Renal pelvis (tissue), 1 donor: ENCODE measurements at regions not wholly inside any gene's neighbourhood (a gene's known extent, or its start where the extent isn't known, plus 50 kb on each side); places are given as distances from the start of the nearest gene placed in this dataset.

Experiments used
- DNase-seq: peaks from one replicate; pipeline ENCODE4 v3.0.0-alpha.2; 2013

GRCh38 chr7:96484845-96485244, 162.9 kb upstream of the SLC25A13 start:
- no peak for DNase-seq

- no peak for DNase-seq
Observed at GRCh38 chr7:96484091-96484490, 162.2 kb upstream of the SLC25A13 start.

GRCh38 chr7:96481796-96482195, 159.9 kb upstream of the SLC25A13 start:
- no peak for DNase-seq

- no peak for DNase-seq
Observed at GRCh38 chr7:96479015-96479645, 157.2 kb upstream of the SLC25A13 start.

- no peak for DNase-seq
Observed at GRCh38 chr7:96471606-96472005, 149.7 kb upstream of the SLC25A13 start.

GRCh38 chr7:96452146-96452545, 130.2 kb upstream of the SLC25A13 start:
- DNase-seq, result no peak

GRCh38 chr7:96449094-96449493, 127.2 kb upstream of the SLC25A13 start:
- no peak for DNase-seq

GRCh38 chr7:96447109-96447645, 125.3 kb upstream of the SLC25A13 start:
- no peak for DNase-seq

GRCh38 chr7:96441436-96442084, 119.7 kb upstream of the SLC25A13 start:
- no peak for DNase-seq

GRCh38 chr7:96440328-96440727, 118.4 kb upstream of the SLC25A13 start:
- DNase-seq, result no peak

- no peak for DNase-seq
Observed at GRCh38 chr7:96436880-96437279, 115.0 kb upstream of the SLC25A13 start.

- DNase-seq, result no peak
Observed at GRCh38 chr7:96430356-96430755, 108.5 kb upstream of the SLC25A13 start.

- DNase-seq, result no peak
Observed at GRCh38 chr7:96427143-96427542, 105.2 kb upstream of the SLC25A13 start.

- DNase-seq, result no peak
Observed at GRCh38 chr7:96426685-96427084, 104.8 kb upstream of the SLC25A13 start.

- DNase-seq, result no peak
Observed at GRCh38 chr7:96426027-96426426, 104.1 kb upstream of the SLC25A13 start.

GRCh38 chr7:96424411-96424810, 102.5 kb upstream of the SLC25A13 start:
- DNase-seq, result no peak

- DNase-seq, result no peak
Observed at GRCh38 chr7:96422388-96422787, 100.5 kb upstream of the SLC25A13 start.

- no peak for DNase-seq
Observed at GRCh38 chr7:96418581-96418980, 96.7 kb upstream of the SLC25A13 start.

GRCh38 chr7:96417784-96418183, 95.9 kb upstream of the SLC25A13 start:
- no peak for DNase-seq

GRCh38 chr7:96416599-96416998, 94.7 kb upstream of the SLC25A13 start:
- no peak for DNase-seq

- peak; percentile 35 for DNase-seq
Observed at GRCh38 chr7:96416116-96416515, 94.2 kb upstream of the SLC25A13 start.

GRCh38 chr7:96415293-96415940, 93.5 kb upstream of the SLC25A13 start:
- peak; percentile 30 for DNase-seq

GRCh38 chr7:96414931-96415292, 93.0 kb upstream of the SLC25A13 start:
- DNase-seq, result no peak
